ENCODE measurements at regions not wholly inside any gene's neighbourhood (a gene's known extent, or its start where the extent isn't known, plus 50 kb on each side); places are given as distances from the start of the nearest gene placed in this dataset.

GRCh38 chr3:182268711-182269110 is 524.6 kb upstream of the ATP11B start:
- H3K36me3 ChIP-seq (ENCODE audit: insufficient read depth, low read length), result no peaks in the 10 kb centered on the region
- H3K4me2 ChIP-seq (ENCODE audit: low read length), result no peak overlapping the region
- no peaks in the 10 kb centered on the region for H3K27me3 ChIP-seq (ENCODE audit: control insufficient read depth, insufficient read depth, low read length)
- H3K4me1 ChIP-seq (ENCODE audit: control insufficient read depth, insufficient read depth, low read length), result no peaks in the 10 kb centered on the region
- H3K9me3 ChIP-seq (replicated peaks; ENCODE audit: low read length), result no peaks in the 10 kb centered on the region
- no peak overlapping the region for H3K4me3 ChIP-seq (ENCODE audit: low read length)
- H3K9ac ChIP-seq (ENCODE audit: low read depth, low read length), result no peak overlapping the region

GRCh38 chr3:182276512-182276911 is 516.8 kb upstream of the ATP11B start:
- Histone ChIP-seq H3K4me1 (ENCODE audit: control insufficient read depth, insufficient read depth, low read length) (no peaks in the 10 kb centered on the region), H3K9ac (ENCODE audit: low read depth, low read length) (no peak overlapping the region), H3K4me3 (ENCODE audit: low read length) (no peak overlapping the region), H3K4me2 (ENCODE audit: low read length) (no peak overlapping the region), H3K36me3 (ENCODE audit: insufficient read depth, low read length) (no peaks in the 10 kb centered on the region), H3K9me3 (replicated peaks; ENCODE audit: low read length) (no peaks in the 10 kb centered on the region), H3K27me3 (ENCODE audit: control insufficient read depth, insufficient read depth, low read length) (no peaks in the 10 kb centered on the region)

- Histone ChIP-seq H3K4me1 (ENCODE audit: control insufficient read depth, insufficient read depth, low read length) (no peaks in the 10 kb centered on the region), H3K27me3 (ENCODE audit: control insufficient read depth, insufficient read depth, low read length) (no peaks in the 10 kb centered on the region), H3K9ac (ENCODE audit: low read depth, low read length) (no peak overlapping the region), H3K9me3 (replicated peaks; ENCODE audit: low read length) (no peaks in the 10 kb centered on the region), H3K36me3 (ENCODE audit: insufficient read depth, low read length) (no peaks in the 10 kb centered on the region), H3K4me2 (ENCODE audit: low read length) (no peak overlapping the region), H3K4me3 (ENCODE audit: low read length) (no peak overlapping the region)
These were observed 508.5 kb upstream of the ATP11B start for GRCh38 chr3:182284793-182285192.

- H3K9me3 ChIP-seq (replicated peaks; ENCODE audit: low read length), result no peaks in the 10 kb centered on the region
- H3K27me3 ChIP-seq (ENCODE audit: control insufficient read depth, insufficient read depth, low read length), result no peaks in the 10 kb centered on the region
- no peak overlapping the region for H3K4me2 ChIP-seq (ENCODE audit: low read length)
- no peak overlapping the region for H3K9ac ChIP-seq (ENCODE audit: low read depth, low read length)
- no peak overlapping the region for H3K4me3 ChIP-seq (ENCODE audit: low read length)
- peaks cover 13% of the 10 kb centered on the region for H3K4me1 ChIP-seq (ENCODE audit: control insufficient read depth, insufficient read depth, low read length)
- no peaks in the 10 kb centered on the region for H3K36me3 ChIP-seq (ENCODE audit: insufficient read depth, low read length)
These were observed 500.7 kb upstream of the ATP11B start for GRCh38 chr3:182292591-182292990.

GRCh38 chr3:182294256-182294655 is 499.0 kb upstream of the ATP11B start:
- no peaks in the 10 kb centered on the region for H3K9me3 ChIP-seq (replicated peaks; ENCODE audit: low read length)
- H3K4me3 ChIP-seq (ENCODE audit: low read length), result peak overlapping the region; percentile 10
- peaks cover 13% of the 10 kb centered on the region for H3K4me1 ChIP-seq (ENCODE audit: control insufficient read depth, insufficient read depth, low read length)
- no peaks in the 10 kb centered on the region for H3K36me3 ChIP-seq (ENCODE audit: insufficient read depth, low read length)
- H3K4me2 ChIP-seq (ENCODE audit: low read length), result peak overlapping the region; percentile 45
- H3K27me3 ChIP-seq (ENCODE audit: control insufficient read depth, insufficient read depth, low read length), result no peaks in the 10 kb centered on the region
- H3K9ac ChIP-seq (ENCODE audit: low read depth, low read length), result peak overlapping the region; percentile 31

- peaks cover 13% of the 10 kb centered on the region for H3K4me1 ChIP-seq (ENCODE audit: control insufficient read depth, insufficient read depth, low read length)
- peak overlapping the region; percentile 45 for H3K4me2 ChIP-seq (ENCODE audit: low read length)
- H3K27me3 ChIP-seq (ENCODE audit: control insufficient read depth, insufficient read depth, low read length), result no peaks in the 10 kb centered on the region
- H3K9me3 ChIP-seq (replicated peaks; ENCODE audit: low read length), result no peaks in the 10 kb centered on the region
- no peaks in the 10 kb centered on the region for H3K36me3 ChIP-seq (ENCODE audit: insufficient read depth, low read length)
- H3K9ac ChIP-seq (ENCODE audit: low read depth, low read length), result peak overlapping the region; percentile 31
- peak overlapping the region; percentile 10 for H3K4me3 ChIP-seq (ENCODE audit: low read length)
These were observed 498.6 kb upstream of the ATP11B start for GRCh38 chr3:182294696-182295095.

- H3K36me3 ChIP-seq (ENCODE audit: insufficient read depth, low read length), result no peaks in the 10 kb centered on the region
- no peak overlapping the region for H3K4me2 ChIP-seq (ENCODE audit: low read length)
- H3K9ac ChIP-seq (ENCODE audit: low read depth, low read length), result no peak overlapping the region
- no peaks in the 10 kb centered on the region for H3K27me3 ChIP-seq (ENCODE audit: control insufficient read depth, insufficient read depth, low read length)
- no peaks in the 10 kb centered on the region for H3K4me1 ChIP-seq (ENCODE audit: control insufficient read depth, insufficient read depth, low read length)
- no peaks in the 10 kb centered on the region for H3K9me3 ChIP-seq (replicated peaks; ENCODE audit: low read length)
- no peak overlapping the region for H3K4me3 ChIP-seq (ENCODE audit: low read length)
These were observed 493.0 kb upstream of the ATP11B start for GRCh38 chr3:182300266-182300665.

GRCh38 chr3:182303169-182303568 is 490.1 kb upstream of the ATP11B start:
- Histone ChIP-seq H3K9ac (ENCODE audit: low read depth, low read length) (no peak overlapping the region), H3K4me1 (ENCODE audit: control insufficient read depth, insufficient read depth, low read length) (no peaks in the 10 kb centered on the region), H3K36me3 (ENCODE audit: insufficient read depth, low read length) (no peaks in the 10 kb centered on the region), H3K4me3 (ENCODE audit: low read length) (no peak overlapping the region), H3K27me3 (ENCODE audit: control insufficient read depth, insufficient read depth, low read length) (no peaks in the 10 kb centered on the region), H3K4me2 (ENCODE audit: low read length) (no peak overlapping the region), H3K9me3 (replicated peaks; ENCODE audit: low read length) (no peaks in the 10 kb centered on the region)

- H3K27me3 ChIP-seq (ENCODE audit: control insufficient read depth, insufficient read depth, low read length), result no peaks in the 10 kb centered on the region
- no peak overlapping the region for H3K4me2 ChIP-seq (ENCODE audit: low read length)
- H3K9me3 ChIP-seq (replicated peaks; ENCODE audit: low read length), result no peaks in the 10 kb centered on the region
- no peak overlapping the region for H3K4me3 ChIP-seq (ENCODE audit: low read length)
- no peaks in the 10 kb centered on the region for H3K4me1 ChIP-seq (ENCODE audit: control insufficient read depth, insufficient read depth, low read length)
- H3K9ac ChIP-seq (ENCODE audit: low read depth, low read length), result no peak overlapping the region
- H3K36me3 ChIP-seq (ENCODE audit: insufficient read depth, low read length), result no peaks in the 10 kb centered on the region
These were observed 487.2 kb upstream of the ATP11B start for GRCh38 chr3:182305881-182306665.

GRCh38 chr3:182308328-182308727 is 485.0 kb upstream of the ATP11B start:
- H3K27me3 ChIP-seq (ENCODE audit: control insufficient read depth, insufficient read depth, low read length), result no peaks in the 10 kb centered on the region
- no peaks in the 10 kb centered on the region for H3K4me1 ChIP-seq (ENCODE audit: control insufficient read depth, insufficient read depth, low read length)
- no peaks in the 10 kb centered on the region for H3K36me3 ChIP-seq (ENCODE audit: insufficient read depth, low read length)
- H3K9me3 ChIP-seq (replicated peaks; ENCODE audit: low read length), result no peaks in the 10 kb centered on the region
- no peak overlapping the region for H3K4me3 ChIP-seq (ENCODE audit: low read length)
- H3K9ac ChIP-seq (ENCODE audit: low read depth, low read length), result no peak overlapping the region
- H3K4me2 ChIP-seq (ENCODE audit: low read length), result no peak overlapping the region

GRCh38 chr3:182309120-182309519 is 484.2 kb upstream of the ATP11B start:
- no peak overlapping the region for H3K9ac ChIP-seq (ENCODE audit: low read depth, low read length)
- H3K4me2 ChIP-seq (ENCODE audit: low read length), result no peak overlapping the region
- H3K9me3 ChIP-seq (replicated peaks; ENCODE audit: low read length), result no peaks in the 10 kb centered on the region
- H3K4me3 ChIP-seq (ENCODE audit: low read length), result no peak overlapping the region
- H3K27me3 ChIP-seq (ENCODE audit: control insufficient read depth, insufficient read depth, low read length), result no peaks in the 10 kb centered on the region
- H3K4me1 ChIP-seq (ENCODE audit: control insufficient read depth, insufficient read depth, low read length), result no peaks in the 10 kb centered on the region
- H3K36me3 ChIP-seq (ENCODE audit: insufficient read depth, low read length), result no peaks in the 10 kb centered on the region

GRCh38 chr3:182315313-182315712 is 478.0 kb upstream of the ATP11B start:
- no peak overlapping the region for H3K4me2 ChIP-seq (ENCODE audit: low read length)
- H3K27me3 ChIP-seq (ENCODE audit: control insufficient read depth, insufficient read depth, low read length), result no peaks in the 10 kb centered on the region
- H3K4me3 ChIP-seq (ENCODE audit: low read length), result no peak overlapping the region
- H3K9ac ChIP-seq (ENCODE audit: low read depth, low read length), result no peak overlapping the region
- no peaks in the 10 kb centered on the region for H3K4me1 ChIP-seq (ENCODE audit: control insufficient read depth, insufficient read depth, low read length)
- no peaks in the 10 kb centered on the region for H3K9me3 ChIP-seq (replicated peaks; ENCODE audit: low read length)
- H3K36me3 ChIP-seq (ENCODE audit: insufficient read depth, low read length), result no peaks in the 10 kb centered on the region
